ENCODE measurements at regions not wholly inside any gene's neighbourhood (a gene's known extent, or its start where the extent isn't known, plus 50 kb on each side); places are given as distances from the start of the nearest gene placed in this dataset.

- Mint-ChIP-seq H3K27ac (no peak overlapping the region), H3K36me3 (ENCODE audit: low read depth) (no peaks in the 10 kb centered on the region), H3K27me3 (ENCODE audit: insufficient read depth) (peaks cover 86% of the 10 kb centered on the region)
These were observed 241.1 kb upstream of the TET2 start for GRCh38 chr4:104905546-104905945.

GRCh38 chr4:104906276-104906675 is 240.4 kb upstream of the TET2 start:
- no peak overlapping the region for H3K4me3 ChIP-seq (ENCODE audit: low read length)
- H3K27ac ChIP-seq (ENCODE audit: low read depth, low read length): no peak overlapping the region
- H3K36me3 ChIP-seq (ENCODE audit: control insufficient read depth, insufficient read depth, low read length): no peaks in the 10 kb centered on the region
- peaks cover 58% of the 10 kb centered on the region for H3K27me3 ChIP-seq (ENCODE audit: control insufficient read depth, insufficient read depth, low read length, poor library complexity, severe bottlenecking)
- no peaks in the 10 kb centered on the region for H3K36me3 Mint-ChIP-seq (ENCODE audit: low read depth)
- no peak for DNase-seq
- WGBS, 2 experiments (ENCODE audit: insufficient coverage in 1 of 2, insufficient read length in 1 of 2): 79 to 100% methylated on average over 1 to 2 of the region's 2 CpGs
- no peaks in the 10 kb centered on the region for H3K9me3 ChIP-seq (ENCODE audit: control insufficient read depth, low read length)
- H3K27ac Mint-ChIP-seq: no peak overlapping the region
- no peak overlapping the region for H3K4me3 Mint-ChIP-seq
- TF ChIP-seq CTCF (conservative IDR thresholded peaks at IDR 0.05): no peak
- no peak overlapping the region for H3K9ac ChIP-seq (ENCODE audit: extremely low read depth, low read length, poor library complexity, severe bottlenecking)
- peaks cover 4% of the 10 kb centered on the region for H3K4me1 Mint-ChIP-seq
- H3K4me1 ChIP-seq (ENCODE audit: control insufficient read depth, insufficient read depth, low read length): no peaks in the 10 kb centered on the region
- H3K27me3 Mint-ChIP-seq (ENCODE audit: insufficient read depth): peaks cover 92% of the 10 kb centered on the region
- H3K9me3 Mint-ChIP-seq: no peaks in the 10 kb centered on the region

More at GRCh38 chr4:104905546-104905945, 241.1 kb upstream of the TET2 start:
- DNase-seq: no peak
- H3K9ac ChIP-seq (ENCODE audit: extremely low read depth, low read length, poor library complexity, severe bottlenecking): no peak overlapping the region
- H3K9me3 ChIP-seq (ENCODE audit: control insufficient read depth, low read length): no peaks in the 10 kb centered on the region
- no peak for TF ChIP-seq CTCF (conservative IDR thresholded peaks at IDR 0.05)
- Mint-ChIP-seq H3K4me3 (no peak overlapping the region), H3K9me3 (no peaks in the 10 kb centered on the region), H3K4me1 (peaks cover 4% of the 10 kb centered on the region)
- no peak overlapping the region for H3K4me3 ChIP-seq (ENCODE audit: low read length)
- H3K27me3 ChIP-seq (ENCODE audit: control insufficient read depth, insufficient read depth, low read length, poor library complexity, severe bottlenecking): peaks cover 51% of the 10 kb centered on the region
- H3K4me1 ChIP-seq (ENCODE audit: control insufficient read depth, insufficient read depth, low read length): no peaks in the 10 kb centered on the region
- H3K36me3 ChIP-seq (ENCODE audit: control insufficient read depth, insufficient read depth, low read length): no peaks in the 10 kb centered on the region
- no peak overlapping the region for H3K27ac ChIP-seq (ENCODE audit: low read depth, low read length)
- WGBS, 2 experiments (ENCODE audit: insufficient coverage in 1 of 2, insufficient read length in 1 of 2): 40% methylated on average over 1 of the region's 1 CpG; no CpG with 5 or more reads in 1 of the 2 experiments

GRCh38 chr4:104907074-104907649 is 239.5 kb upstream of the TET2 start:
- Histone ChIP-seq H3K9me3 (ENCODE audit: control insufficient read depth, low read length) (no peaks in the 10 kb centered on the region), H3K9ac (ENCODE audit: extremely low read depth, low read length, poor library complexity, severe bottlenecking) (no peak overlapping the region), H3K4me1 (ENCODE audit: control insufficient read depth, insufficient read depth, low read length) (no peaks in the 10 kb centered on the region), H3K4me3 (ENCODE audit: low read length) (no peak overlapping the region), H3K36me3 (ENCODE audit: control insufficient read depth, insufficient read depth, low read length) (no peaks in the 10 kb centered on the region), H3K27me3 (ENCODE audit: control insufficient read depth, insufficient read depth, low read length, poor library complexity, severe bottlenecking) (peaks cover 67% of the 10 kb centered on the region), H3K27ac (ENCODE audit: low read depth, low read length) (no peak overlapping the region)
- peaks cover 4% of the 10 kb centered on the region for H3K4me1 Mint-ChIP-seq
- no peak overlapping the region for H3K27ac Mint-ChIP-seq
- H3K27me3 Mint-ChIP-seq (ENCODE audit: insufficient read depth): peaks cover 93% of the 10 kb centered on the region
- WGBS, 2 experiments (ENCODE audit: insufficient coverage in 1 of 2, insufficient read length in 1 of 2): 77 to 80% methylated on average over 9 to 12 of the region's 12 CpGs
- H3K36me3 Mint-ChIP-seq (ENCODE audit: low read depth): no peaks in the 10 kb centered on the region
- no peaks in the 10 kb centered on the region for H3K9me3 Mint-ChIP-seq
- H3K4me3 Mint-ChIP-seq: no peak overlapping the region
- TF ChIP-seq CTCF (conservative IDR thresholded peaks at IDR 0.05): no peak
- DNase-seq: no peak
